OCI-LY1 (cell line): ENCODE measurements at regions not wholly inside any gene's neighbourhood (a gene's known extent, or its start where the extent isn't known, plus 50 kb on each side); places are given as distances from the start of the nearest gene placed in this dataset.

ENCODE experiments used
- CTCF ChIP-seq: fragments of 200-600 bp; sonication (generic), shearing (Covaris generic); IDR thresholded peaks from 2 replicates; pipeline ENCODE4 v1.5.1; 2017; ENCODE audit warnings: mild to moderate bottlenecking, antibody characterized with exemption, low read length, moderate library complexity, mixed read lengths
- EZH2 ChIP-seq: fragments of 200-600 bp; sonication (generic), shearing (Covaris generic); IDR thresholded peaks from 2 replicates; pipeline ENCODE4 v1.8.0; 2017; ENCODE audit warnings: borderline replicate concordance, mixed run types, mild to moderate bottlenecking, antibody characterized with exemption, low read length, moderate library complexity, mixed read lengths

GRCh38 chr18:9013926-9014373, 88.5 kb upstream of the NDUFV2 start:
- TF ChIP-seq CTCF (no peak), EZH2 (no peak)
